ENCODE measurements at regions not wholly inside any gene's neighbourhood (a gene's known extent, or its start where the extent isn't known, plus 50 kb on each side); places are given as distances from the start of the nearest gene placed in this dataset.

GRCh38 chr6:100283285-100283684, 181.4 kb downstream of the SIM1 start:
- TF ChIP-seq POLR2AphosphoS5 (IDR thresholded peaks at IDR 0.05; ENCODE audit: low read depth): no peak
- TF ChIP-seq CTCF (IDR thresholded peaks at IDR 0.05; ENCODE audit: insufficient read depth, low read length): no peak
- TF ChIP-seq REST (IDR thresholded peaks at IDR 0.05; ENCODE audit: insufficient replicate concordance, low read depth): no peak
- TF ChIP-seq SPI1 (IDR thresholded peaks at IDR 0.05; ENCODE audit: borderline replicate concordance, low read depth): no peak
- TF ChIP-seq GABPA (IDR thresholded peaks at IDR 0.05; ENCODE audit: low read depth): no peak

Data from HL-60 (cell line).